Stimulated activated CD4-positive, alpha-beta T cell treated with anti-CD3 and anti-CD28 coated beads, Interleukin-2, amount 100 ng/mL, for 4 hours (primary cell): ENCODE measurements at regions not wholly inside any gene's neighbourhood (a gene's known extent, or its start where the extent isn't known, plus 50 kb on each side); places are given as distances from the start of the nearest gene placed in this dataset.
"Not testable (repeated sequence)": the region's sequence is repeated elsewhere in the genome, so short reads cannot be mapped to it uniquely, and the experiment has no call there.

Experiments used
- DNase-seq: peaks from one replicate; pipeline ENCODE4 v3.0.0-alpha.2; 2020; ENCODE audit warnings: low read depth

DNA sequence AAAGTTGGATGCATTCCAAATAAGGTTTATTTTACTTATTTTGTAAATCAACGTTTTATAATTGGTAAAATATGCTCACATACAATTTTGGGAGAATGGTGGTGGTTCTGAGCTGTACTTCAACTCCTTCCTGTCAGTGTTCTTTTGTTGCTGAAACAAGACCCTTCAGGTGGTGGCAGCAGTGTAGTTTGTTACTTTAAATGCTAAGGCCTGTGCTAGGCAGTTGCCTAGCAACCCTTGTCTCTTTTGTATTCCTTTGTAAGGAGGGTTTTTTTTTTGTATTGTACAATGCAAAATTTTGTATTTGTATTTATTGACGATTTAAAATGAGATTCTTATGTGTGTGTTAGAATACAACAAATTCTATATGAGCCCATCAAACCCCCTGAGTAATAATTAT, 166.0 kb upstream of the FAM98A start:
- no peak for DNase-seq

GRCh38 chr2:33764551-33764950, 165.5 kb upstream of the FAM98A start:
- no peak for DNase-seq

- DNase-seq, result no peak
Observed at GRCh38 chr2:33763671-33764310, 164.7 kb upstream of the FAM98A start.

- DNase-seq, result no peak
Observed at GRCh38 chr2:33762636-33763035, 163.5 kb upstream of the FAM98A start.

- DNase-seq, result no peak
Observed at GRCh38 chr2:33746208-33746800, 147.2 kb upstream of the FAM98A start.

GRCh38 chr2:33735096-33735495, 136.0 kb upstream of the FAM98A start:
- no peak for DNase-seq

- no peak for DNase-seq
Observed at GRCh38 chr2:33730804-33731203, 131.7 kb upstream of the FAM98A start.

DNA sequence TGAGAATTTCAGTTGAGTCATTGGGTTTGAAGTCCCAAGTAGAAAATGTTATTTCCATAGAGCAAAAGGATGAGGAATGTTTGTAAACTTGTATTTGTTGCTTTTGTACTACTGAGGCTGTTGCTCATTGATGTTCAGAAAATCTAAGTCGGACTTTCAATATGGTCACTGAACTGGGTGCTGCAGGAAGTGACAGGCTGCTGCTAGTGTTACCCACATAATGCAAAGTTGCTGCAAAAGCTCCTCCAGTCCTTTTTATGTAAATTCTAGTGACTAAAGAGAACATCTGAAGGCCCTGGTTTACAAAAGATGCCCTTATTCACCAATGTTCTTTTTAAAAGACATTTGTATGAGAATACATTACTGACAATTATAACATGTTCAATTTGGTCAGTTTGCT, 131.1 kb upstream of the FAM98A start:
- no peak for DNase-seq

GRCh38 chr2:33729353-33729752, 130.3 kb upstream of the FAM98A start:
- DNase-seq, result no peak

- DNase-seq, result no peak
Observed at GRCh38 chr2:33728106-33728505, 129.0 kb upstream of the FAM98A start.

DNA sequence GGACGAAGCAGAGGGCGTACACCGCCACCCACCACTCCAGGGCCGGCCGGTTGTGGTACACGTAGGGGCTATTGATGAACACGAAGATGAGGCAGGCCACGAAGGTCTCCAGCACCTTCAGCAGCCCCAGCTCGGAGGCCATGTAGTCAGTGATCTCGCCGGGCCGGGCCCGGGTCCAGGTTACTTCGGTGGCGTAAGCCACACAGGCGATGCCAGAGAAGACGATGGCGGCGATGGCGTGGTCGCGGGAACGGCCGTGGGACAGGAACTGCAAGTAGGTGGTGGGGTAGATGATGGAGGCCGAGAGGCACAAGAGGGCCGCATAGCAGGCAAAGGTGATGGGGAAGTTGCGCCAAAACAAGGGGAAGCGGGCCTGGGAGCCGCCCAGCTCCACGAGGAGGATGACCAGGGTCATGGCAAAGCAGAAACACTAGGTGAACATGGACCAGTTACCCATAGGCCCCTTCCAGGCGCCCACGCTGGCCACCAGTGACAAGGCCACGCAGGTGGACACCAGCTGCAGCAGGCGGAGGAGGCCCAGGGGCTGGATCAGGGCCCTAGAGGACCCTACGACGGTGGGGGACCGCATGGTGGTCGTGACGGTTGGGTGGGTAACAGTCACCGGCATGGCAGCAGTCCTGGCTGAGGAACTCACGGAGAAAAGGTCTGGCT, 128.4 kb upstream of the FAM98A start:
- no peak for DNase-seq

DNA sequence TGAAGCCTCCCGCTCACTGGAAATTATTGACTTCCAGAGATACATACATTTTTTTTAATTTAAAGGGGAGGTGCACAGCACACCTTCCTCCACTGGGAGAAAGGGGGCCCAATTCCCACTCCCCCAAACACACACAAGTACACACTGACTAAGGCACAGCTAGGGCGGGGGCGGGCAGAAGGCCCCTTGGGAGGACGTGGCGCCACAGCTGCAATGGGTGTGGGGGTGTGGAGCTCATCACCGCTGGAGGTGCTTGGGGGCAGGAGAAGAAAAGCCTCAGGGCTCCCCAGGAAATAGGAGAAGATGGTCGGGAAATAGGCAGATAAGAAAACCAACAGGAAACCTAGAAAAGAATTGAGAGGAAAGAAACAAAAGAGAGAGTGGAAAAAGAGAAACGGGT, 127.3 kb upstream of the FAM98A start:
- no peak for DNase-seq

GRCh38 chr2:33723329-33723728, 124.2 kb upstream of the FAM98A start:
- DNase-seq, result no peak

DNA sequence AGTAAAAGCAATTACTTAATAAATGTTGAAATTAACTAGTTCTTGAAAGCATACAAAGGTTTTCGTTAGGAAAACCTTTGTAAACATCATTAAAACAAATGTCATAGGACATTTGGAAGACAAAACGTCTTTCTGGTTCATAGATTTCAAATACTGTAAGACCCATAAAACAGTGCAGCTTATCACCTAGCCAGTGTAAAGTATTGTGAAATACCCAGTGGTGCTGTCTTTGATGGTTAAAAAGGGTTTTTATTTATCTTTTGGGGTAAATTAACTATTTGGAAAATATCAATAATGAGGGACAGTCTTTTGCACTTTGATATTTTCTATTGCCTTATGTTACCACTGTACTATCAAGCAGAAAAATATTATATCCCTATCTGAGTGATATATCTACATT, 120.0 kb upstream of the FAM98A start:
- no peak for DNase-seq

- no peak for DNase-seq
Observed at GRCh38 chr2:33712674-33713073, 113.6 kb upstream of the FAM98A start.

DNA sequence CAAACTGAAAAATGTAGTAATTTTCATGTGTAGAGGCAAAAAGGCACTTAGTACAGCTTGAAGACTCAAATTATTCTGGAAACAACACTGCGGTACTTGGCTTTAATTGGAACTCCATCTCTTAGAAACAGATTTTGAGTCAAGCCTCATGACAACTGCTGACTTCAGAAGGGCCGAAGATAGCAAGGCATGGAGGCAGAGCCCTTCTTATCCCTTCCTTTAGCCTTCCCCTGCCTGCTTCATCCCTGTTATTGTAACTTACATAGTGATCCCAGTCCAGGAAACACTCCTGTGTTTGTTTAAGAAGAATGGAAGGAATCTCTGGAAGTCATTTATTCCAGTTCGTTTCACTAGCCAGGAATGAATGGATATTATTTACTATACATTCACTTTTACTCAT, 110.9 kb upstream of the FAM98A start:
- DNase-seq, result no peak

DNA sequence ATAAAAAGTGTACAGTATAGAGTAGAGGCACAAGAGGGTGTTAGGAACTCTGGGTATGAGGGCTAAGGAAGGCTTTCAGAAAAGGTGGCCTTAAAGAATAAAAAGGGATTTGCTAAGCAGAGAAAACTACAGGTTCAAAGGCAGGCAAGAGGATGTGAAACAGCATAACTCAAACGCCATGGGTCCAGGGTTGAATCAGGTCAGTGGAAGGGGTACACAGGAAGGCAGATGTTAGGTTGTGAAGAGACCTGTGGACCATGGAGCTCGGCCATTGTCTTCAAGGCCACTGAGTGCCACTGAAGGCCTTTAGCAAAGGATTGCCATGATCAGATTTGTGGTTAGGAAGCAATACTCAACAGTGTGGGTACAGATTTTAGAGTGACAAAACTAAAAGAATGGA, 108.2 kb upstream of the FAM98A start:
- no peak for DNase-seq

GRCh38 chr2:33706410-33706809, 107.3 kb upstream of the FAM98A start:
- DNase-seq, result no peak

- no peak for DNase-seq
Observed at GRCh38 chr2:33704406-33704855, 105.3 kb upstream of the FAM98A start.

GRCh38 chr2:33696234-33696633, 97.1 kb upstream of the FAM98A start:
- no peak for DNase-seq

DNA sequence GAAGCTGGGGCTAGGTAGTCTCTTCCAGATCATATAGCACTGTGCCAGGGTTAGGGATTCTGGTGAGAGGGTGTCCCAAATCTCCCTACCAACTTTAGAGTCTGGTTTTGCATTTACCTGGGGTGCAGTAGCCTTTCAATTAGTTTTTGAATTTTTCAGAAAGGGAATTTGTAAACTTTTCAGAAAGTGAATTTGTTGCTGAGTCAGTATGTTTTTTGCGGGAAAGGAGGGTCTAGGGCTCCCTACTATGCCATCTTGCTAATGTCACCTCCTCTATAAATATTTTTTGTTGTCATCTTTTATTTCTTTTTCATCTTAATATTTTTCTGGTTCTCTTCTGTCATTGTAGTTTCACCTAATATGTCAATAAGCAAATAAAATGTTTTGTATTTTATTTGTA, 95.8 kb upstream of the FAM98A start:
- no peak for DNase-seq

GRCh38 chr2:33690686-33691085, 91.6 kb upstream of the FAM98A start:
- not testable (repeated sequence) for DNase-seq

GRCh38 chr2:33681364-33681757, 82.3 kb upstream of the FAM98A start:
- no peak for DNase-seq
